Cardiac muscle cell (in vitro differentiated cells and primary cell): ENCODE measurements at regions not wholly inside any gene's neighbourhood (a gene's known extent, or its start where the extent isn't known, plus 50 kb on each side); places are given as distances from the start of the nearest gene placed in this dataset.

ENCODE experiments used
- DNase-seq, 2 donors: peaks; one replicate each; pipeline versions ENCODE4 v3.0.0 to v3.0.0-alpha.2; 2010 to 2017; ENCODE audit warnings: low read depth in 1 of 2, low spot score in 1 of 2
- H3K27ac ChIP-seq: fragments of 200-600 bp; sonication (generic); 2 replicates; pipeline ENCODE4 v1.5.1; 2016
- H3K27me3 ChIP-seq: fragments of 200-600 bp; sonication (generic); 2 replicates; pipeline ENCODE4 v1.6.0; 2016; ENCODE audit warnings: control low read depth
- H3K36me3 ChIP-seq: fragments of 200-600 bp; sonication (generic); 2 replicates; pipeline ENCODE4 v1.5.1; 2016; ENCODE audit warnings: control low read depth
- H3K4me1 ChIP-seq: fragments of 200-600 bp; sonication (generic); 2 replicates; pipeline ENCODE4 v1.8.1; 2017; ENCODE audit warnings: low read depth, mild to moderate bottlenecking, mixed run types
- H3K4me3 ChIP-seq: fragments of 200-600 bp; sonication (generic); 2 replicates; pipeline ENCODE4 v1.5.1; 2016; ENCODE audit warnings: mild to moderate bottlenecking
- H3K9me3 ChIP-seq: fragments of 200-600 bp; sonication (generic); 2 replicates; pipeline ENCODE4 v1.5.1; 2017; ENCODE audit warnings: low read depth, mild to moderate bottlenecking, control low read depth
- TF ChIP-seq, protein P1 (sequence below): IDR thresholded peaks from 2 replicates; pipeline ENCODE4 v1.5.1; 2012; ENCODE audit warnings: low read depth, mild to moderate bottlenecking, low read length

DNA sequence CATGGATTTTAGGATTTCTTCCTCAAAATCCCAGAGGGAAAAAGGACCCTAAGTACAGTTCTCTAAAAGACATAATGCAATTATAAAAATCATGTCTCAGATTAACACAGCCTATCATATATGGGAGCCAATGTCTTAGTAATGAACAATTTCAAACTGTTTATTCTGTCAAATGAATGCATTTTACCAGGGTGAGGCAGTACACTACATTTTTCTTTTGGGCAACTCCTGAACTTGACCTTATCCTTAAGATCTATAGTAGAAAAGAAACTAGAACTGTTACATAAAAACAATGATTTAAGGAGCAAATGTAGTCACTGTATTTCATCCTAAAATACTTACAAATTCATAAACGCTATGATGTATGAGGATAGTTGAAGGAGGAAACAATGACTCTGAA is 226.3 kb upstream of the B3GALT2 start:
- no peak for DNase-seq
- TF ChIP-seq, protein P1, sequence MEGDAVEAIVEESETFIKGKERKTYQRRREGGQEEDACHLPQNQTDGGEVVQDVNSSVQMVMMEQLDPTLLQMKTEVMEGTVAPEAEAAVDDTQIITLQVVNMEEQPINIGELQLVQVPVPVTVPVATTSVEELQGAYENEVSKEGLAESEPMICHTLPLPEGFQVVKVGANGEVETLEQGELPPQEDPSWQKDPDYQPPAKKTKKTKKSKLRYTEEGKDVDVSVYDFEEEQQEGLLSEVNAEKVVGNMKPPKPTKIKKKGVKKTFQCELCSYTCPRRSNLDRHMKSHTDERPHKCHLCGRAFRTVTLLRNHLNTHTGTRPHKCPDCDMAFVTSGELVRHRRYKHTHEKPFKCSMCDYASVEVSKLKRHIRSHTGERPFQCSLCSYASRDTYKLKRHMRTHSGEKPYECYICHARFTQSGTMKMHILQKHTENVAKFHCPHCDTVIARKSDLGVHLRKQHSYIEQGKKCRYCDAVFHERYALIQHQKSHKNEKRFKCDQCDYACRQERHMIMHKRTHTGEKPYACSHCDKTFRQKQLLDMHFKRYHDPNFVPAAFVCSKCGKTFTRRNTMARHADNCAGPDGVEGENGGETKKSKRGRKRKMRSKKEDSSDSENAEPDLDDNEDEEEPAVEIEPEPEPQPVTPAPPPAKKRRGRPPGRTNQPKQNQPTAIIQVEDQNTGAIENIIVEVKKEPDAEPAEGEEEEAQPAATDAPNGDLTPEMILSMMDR, result no peak
- H3K27me3 ChIP-seq, result no peaks in the 10 kb centered on the region

DNA sequence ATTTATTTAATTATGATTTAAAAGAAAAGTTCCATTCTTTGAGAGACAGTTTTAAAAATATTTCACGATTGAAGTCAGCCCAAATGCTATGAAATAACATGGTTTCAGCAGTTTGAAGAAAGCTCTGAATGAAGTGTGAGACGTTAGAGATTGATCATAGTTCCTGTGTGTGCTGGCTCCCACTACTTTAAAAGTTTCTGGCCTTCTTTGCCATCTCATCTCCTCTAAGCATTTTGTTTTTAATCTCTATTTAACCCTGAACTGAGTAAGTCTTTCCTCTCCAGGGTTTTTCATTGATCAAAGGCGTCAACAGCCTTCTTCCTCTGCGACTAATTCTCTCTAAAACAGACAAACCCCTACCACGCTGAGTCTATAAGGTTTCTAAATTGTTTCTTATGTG is 225.3 kb upstream of the B3GALT2 start:
- peaks cover 38% of the 10 kb centered on the region for H3K4me1 ChIP-seq
- no peak overlapping the region for H3K27ac ChIP-seq

More for the DNA sequence above, 226.3 kb upstream of the B3GALT2 start:
- Histone ChIP-seq H3K27ac (no peak overlapping the region), H3K9me3 (no peaks in the 10 kb centered on the region), H3K36me3 (no peaks in the 10 kb centered on the region), H3K4me3 (no peak overlapping the region), H3K4me1 (peaks cover 38% of the 10 kb centered on the region)

DNA sequence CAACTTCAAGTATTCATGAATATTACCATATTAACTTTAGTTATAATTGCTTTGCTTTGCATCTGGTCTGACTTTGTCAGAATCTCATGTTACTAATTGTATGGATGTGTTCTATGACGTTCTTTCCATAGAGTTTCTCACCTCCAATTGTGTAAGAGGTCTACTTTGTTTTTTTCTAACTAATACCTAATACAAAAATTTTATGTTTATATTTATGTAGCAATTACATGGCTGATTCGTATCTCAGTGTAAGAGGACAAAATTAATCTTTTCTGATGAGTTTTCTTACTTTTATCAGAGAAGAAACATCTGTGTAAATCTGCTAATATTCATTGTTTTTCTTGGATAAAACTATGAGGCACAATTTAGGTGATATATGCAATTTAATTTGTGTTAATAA is 224.8 kb upstream of the B3GALT2 start:
- H3K27ac ChIP-seq, result no peak overlapping the region
- H3K4me1 ChIP-seq, result peaks cover 34% of the 10 kb centered on the region
- no peak for DNase-seq
- H3K27me3 ChIP-seq, result no peaks in the 10 kb centered on the region
- TF ChIP-seq, protein P1, result no peak
- no peak overlapping the region for H3K4me3 ChIP-seq
- no peaks in the 10 kb centered on the region for H3K9me3 ChIP-seq
- H3K36me3 ChIP-seq, result no peaks in the 10 kb centered on the region

More for the DNA sequence above, 225.3 kb upstream of the B3GALT2 start:
- no peaks in the 10 kb centered on the region for H3K27me3 ChIP-seq
- TF ChIP-seq, protein P1, result no peak
- H3K4me3 ChIP-seq, result no peak overlapping the region
- no peak for DNase-seq
- H3K36me3 ChIP-seq, result no peaks in the 10 kb centered on the region
- no peaks in the 10 kb centered on the region for H3K9me3 ChIP-seq

DNA sequence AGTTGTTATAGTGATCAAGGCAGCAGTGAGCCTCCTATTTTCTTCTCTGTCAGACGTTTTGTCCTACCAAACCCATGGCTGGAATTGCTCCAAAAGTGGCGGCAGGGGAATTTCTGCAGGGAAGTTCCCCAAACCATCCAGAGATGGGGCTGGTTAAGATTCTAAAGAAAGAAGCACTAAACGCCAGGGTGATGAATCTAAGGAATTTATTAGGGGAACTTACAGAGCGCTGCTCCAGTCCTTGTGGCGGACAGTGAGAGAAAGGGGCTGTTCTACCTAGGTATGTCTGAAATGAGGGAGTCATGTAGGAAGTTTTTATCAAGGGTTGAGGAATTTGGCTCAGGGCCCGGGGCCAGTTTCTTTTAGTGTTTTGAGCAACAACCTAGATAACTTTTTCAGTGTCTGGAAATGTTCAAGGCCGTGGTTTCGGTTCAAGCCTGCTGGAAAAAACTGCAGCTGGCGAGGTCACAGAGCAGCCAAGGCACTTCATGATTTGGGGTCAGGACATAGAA is 222.4 kb upstream of the B3GALT2 start:
- no peaks in the 10 kb centered on the region for H3K27me3 ChIP-seq
- H3K27ac ChIP-seq, result peak overlapping the region; percentile 81
- TF ChIP-seq, protein P1, result peak; percentile 18
- no peaks in the 10 kb centered on the region for H3K9me3 ChIP-seq
- H3K4me3 ChIP-seq, result no peak overlapping the region
- H3K4me1 ChIP-seq, result peaks cover 25% of the 10 kb centered on the region
- peak; percentile 93 to 99 for DNase-seq
- no peaks in the 10 kb centered on the region for H3K36me3 ChIP-seq

DNA sequence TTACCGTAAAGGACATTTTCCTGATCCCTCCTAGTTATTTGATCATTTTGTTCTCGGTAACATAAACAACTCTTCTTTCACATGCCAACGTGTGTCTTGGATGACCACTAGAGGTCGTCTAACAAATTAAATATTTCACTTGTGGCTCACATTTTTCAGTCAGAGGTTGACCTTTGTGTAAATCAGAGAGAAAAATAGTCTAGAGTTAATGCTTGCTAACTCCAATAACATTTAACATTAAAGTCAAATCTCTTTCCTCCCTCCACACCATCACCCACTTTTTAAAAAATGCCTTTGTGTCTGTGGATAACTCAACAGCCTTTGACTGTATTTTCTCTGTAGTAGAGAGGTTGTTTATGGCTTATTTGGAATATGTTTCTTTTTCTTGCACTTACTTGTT is 220.5 kb upstream of the B3GALT2 start:
- Histone ChIP-seq H3K27me3 (no peaks in the 10 kb centered on the region), H3K4me3 (no peak overlapping the region), H3K9me3 (no peaks in the 10 kb centered on the region), H3K4me1 (peaks cover 23% of the 10 kb centered on the region), H3K27ac (no peak overlapping the region), H3K36me3 (no peaks in the 10 kb centered on the region)
- TF ChIP-seq, protein P1, result peak; percentile 73
- peak; percentile 63 to 76 for DNase-seq
